DND-41 (cell line): ENCODE measurements at regions not wholly inside any gene's neighbourhood (a gene's known extent, or its start where the extent isn't known, plus 50 kb on each side); places are given as distances from the start of the nearest gene placed in this dataset.

Source experiments
- ATAC-seq: fragments of 200-7000 bp; cut with Tn5 transposase; 3 replicates; pipeline ENCODE4 v1.9.1; 2021; ENCODE audit warnings: low read depth; ENCODE audit not compliant: insufficient read depth
- DNase-seq: peaks from one replicate; pipeline ENCODE4 v3.0.0-alpha.2; 2020
- H2AFZ ChIP-seq: 2 replicates; pipeline ENCODE4 v1.6.0; 2012; ENCODE audit warnings: low read depth, low read length
- H3K27ac ChIP-seq: 2 replicates; pipeline ENCODE4 v1.5.1; 2012; ENCODE audit warnings: low read length, inconsistent platforms
- H3K27me3 ChIP-seq: fragments of 200-600 bp; sonication (generic); 2 replicates; pipeline ENCODE4 v1.6.0; 2012; ENCODE audit warnings: low read length, mild to moderate bottlenecking, inconsistent platforms; ENCODE audit not compliant: insufficient read depth, poor library complexity
- H3K36me3 ChIP-seq: 2 replicates; pipeline ENCODE4 v1.5.1; 2012; ENCODE audit warnings: low read length, inconsistent platforms; ENCODE audit not compliant: insufficient read depth
- H3K4me1 ChIP-seq: 2 replicates; pipeline ENCODE4 v1.5.1; 2012; ENCODE audit warnings: mild to moderate bottlenecking, low read length; ENCODE audit not compliant: insufficient read depth
- H3K4me2 ChIP-seq: 2 replicates; pipeline ENCODE4 v1.6.0; 2012; ENCODE audit warnings: mild to moderate bottlenecking, moderate library complexity, low read length, inconsistent platforms; ENCODE audit not compliant: insufficient read depth
- H3K4me3 ChIP-seq, 2 experiments: fragments of 200-600 bp in 1 of 2; shearing (Covaris generic) in 1 of 2; 2 replicates each; pipeline ENCODE4 v1.5.1; 2012 to 2016; ENCODE audit warnings: inconsistent platforms in 2 of 2, low read length in 2 of 2, mild to moderate bottlenecking in 2 of 2, low read depth in 1 of 2, moderate library complexity in 1 of 2
- H3K79me2 ChIP-seq: 2 replicates; pipeline ENCODE4 v1.6.0; 2012; ENCODE audit warnings: low read length, inconsistent platforms; ENCODE audit not compliant: insufficient read depth
- H3K9ac ChIP-seq: 2 replicates; pipeline ENCODE4 v1.6.0; 2012; ENCODE audit warnings: low read depth, mild to moderate bottlenecking, inconsistent platforms, low read length, moderate library complexity
- H3K9me3 ChIP-seq: 2 replicates; pipeline ENCODE4 v1.5.1; 2012; ENCODE audit warnings: low read length, moderate library complexity, mild to moderate bottlenecking, inconsistent platforms; ENCODE audit not compliant: insufficient read depth, severe bottlenecking
- H4K20me1 ChIP-seq: 2 replicates; pipeline ENCODE4 v1.6.0; 2012; ENCODE audit warnings: low read length; ENCODE audit not compliant: insufficient read depth
- CTCF ChIP-seq: IDR thresholded peaks from 2 replicates; pipeline ENCODE4 v1.5.1; 2012; ENCODE audit warnings: borderline replicate concordance, low read length, moderate library complexity, mild to moderate bottlenecking; ENCODE audit not compliant: poor library complexity, severe bottlenecking; ENCODE audit errors: extremely low read depth
- EZH2 ChIP-seq: IDR thresholded peaks from 3 replicates; pipeline ENCODE4 v1.6.1; 2012; ENCODE audit warnings: borderline replicate concordance, low read depth, mild to moderate bottlenecking, moderate library complexity, low read length, inconsistent platforms; ENCODE audit not compliant: severe bottlenecking

- no peaks in the 10 kb centered on the region for H3K79me2 ChIP-seq
- no peaks in the 10 kb centered on the region for H3K36me3 ChIP-seq
- H2AFZ ChIP-seq, result no peak overlapping the region
- no peak for DNase-seq
- H3K4me2 ChIP-seq, result no peak overlapping the region
- H3K4me1 ChIP-seq, result no peaks in the 10 kb centered on the region
- H4K20me1 ChIP-seq, result no peaks in the 10 kb centered on the region
- H3K9me3 ChIP-seq, result no peaks in the 10 kb centered on the region
- peak; percentile 44; the same call in 2 of the 3 replicates for ATAC-seq
- H3K4me3 ChIP-seq, result no peak overlapping the region
- H3K27ac ChIP-seq, result no peak overlapping the region
- no peaks in the 10 kb centered on the region for H3K27me3 ChIP-seq
- no peak overlapping the region for H3K9ac ChIP-seq
- TF ChIP-seq CTCF (no peak), EZH2 (no peak)
Measured at GRCh38 chr10:124289851-124290795, 128.6 kb downstream of the OAT start.

GRCh38 chr10:124288928-124289850 is 129.5 kb downstream of the OAT start:
- H3K9ac ChIP-seq, result no peak overlapping the region
- H3K4me1 ChIP-seq, result no peaks in the 10 kb centered on the region

GRCh38 chr10:124288486-124288885 is 130.2 kb downstream of the OAT start:
- Histone ChIP-seq H3K9me3 (no peaks in the 10 kb centered on the region), H4K20me1 (no peaks in the 10 kb centered on the region), H3K9ac (no peak overlapping the region), H3K4me2 (no peak overlapping the region), H3K27ac (no peak overlapping the region), H3K36me3 (no peaks in the 10 kb centered on the region), H3K79me2 (no peaks in the 10 kb centered on the region), H3K4me1 (no peaks in the 10 kb centered on the region), H3K27me3 (no peaks in the 10 kb centered on the region), H3K4me3 (no peak overlapping the region), H2AFZ (no peak overlapping the region)
- DNase-seq, result no peak
- TF ChIP-seq EZH2, result no peak
- TF ChIP-seq CTCF, result no peak
- no peak for ATAC-seq

More at GRCh38 chr10:124288928-124289850, 129.5 kb downstream of the OAT start:
- TF ChIP-seq CTCF, result no peak
- TF ChIP-seq EZH2, result no peak
- Histone ChIP-seq H3K27me3 (no peaks in the 10 kb centered on the region), H3K36me3 (no peaks in the 10 kb centered on the region), H4K20me1 (no peaks in the 10 kb centered on the region), H3K27ac (no peak overlapping the region), H3K9me3 (no peaks in the 10 kb centered on the region), H3K4me3 (no peak overlapping the region), H3K4me2 (no peak overlapping the region), H2AFZ (no peak overlapping the region), H3K79me2 (no peaks in the 10 kb centered on the region)
- DNase-seq, result no peak
- no peak for ATAC-seq
